Activated CD4-positive, alpha-beta memory T cell treated with anti-CD3 and anti-CD28 coated beads, Interleukin-2, amount 10 ng/mL, durations not matched to agents 7 days and 5 days (primary cell): ENCODE measurements at regions not wholly inside any gene's neighbourhood (a gene's known extent, or its start where the extent isn't known, plus 50 kb on each side); places are given as distances from the start of the nearest gene placed in this dataset.

Source experiments
- CTCF ChIA-PET: fragments of 350-600 bp; sonication (Branson Sonifier 250); formaldehyde crosslinking; loops from one replicate; lab custom pipeline; 2021; ENCODE audit warnings: antibody characterized with exemption, inconsistent platforms; lab: Charles Lee
- POLR2A ChIA-PET: fragments of 350-600 bp; sonication (Branson Sonifier 250); formaldehyde crosslinking; loops from one replicate; lab custom pipeline; 2021; ENCODE audit warnings: antibody characterized with exemption; lab: Charles Lee
- DNase-seq: peaks from one replicate; pipeline ENCODE4 v3.0.0-alpha.2; 2020
- H3K27ac Mint-ChIP-seq: one replicate; pipeline ENCODE4 v1.8.0; 2021; ENCODE audit warnings: mild to moderate bottlenecking, mixed read lengths
- H3K27me3 Mint-ChIP-seq: one replicate; pipeline ENCODE4 v1.8.0; 2021; ENCODE audit warnings: mixed read lengths
- H3K36me3 Mint-ChIP-seq: one replicate; pipeline ENCODE4 v1.8.0; 2021; ENCODE audit warnings: low read depth, mixed read lengths
- H3K4me1 Mint-ChIP-seq: one replicate; pipeline ENCODE4 v1.8.0; 2021; ENCODE audit warnings: mixed read lengths
- H3K4me3 Mint-ChIP-seq: one replicate; pipeline ENCODE4 v1.8.0; 2021; ENCODE audit warnings: mild to moderate bottlenecking, mixed read lengths
- H3K9me3 Mint-ChIP-seq: one replicate; pipeline ENCODE4 v1.8.0; 2021; ENCODE audit warnings: mixed read lengths

DNA sequence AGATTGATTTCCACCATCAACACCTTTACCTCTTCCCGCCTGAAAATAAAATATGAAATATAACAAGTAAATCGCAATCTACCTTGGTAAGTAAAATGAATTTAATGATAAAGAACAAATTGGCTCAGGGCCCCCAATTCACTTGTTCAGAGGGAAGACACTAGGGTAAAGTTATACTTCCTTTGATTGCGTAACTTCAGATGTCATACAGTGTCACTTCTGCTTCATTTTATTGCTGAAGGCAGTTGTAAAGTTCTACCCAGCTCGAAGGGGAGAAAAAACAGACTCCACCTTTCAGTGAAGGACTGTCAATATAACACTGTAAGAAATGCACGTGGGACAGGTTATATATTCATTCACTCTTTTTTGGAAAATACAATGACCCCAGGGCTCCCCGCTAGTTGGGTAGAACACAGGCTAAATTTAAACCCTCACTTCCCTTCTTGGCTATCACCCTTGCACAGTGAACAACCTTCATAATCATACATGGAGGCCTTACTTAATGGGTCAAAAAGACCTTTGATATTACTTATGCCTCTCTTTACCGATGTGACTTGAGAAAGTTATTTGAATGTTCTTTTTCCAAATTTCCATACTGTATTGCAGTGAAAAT lies 848.8 kb downstream of the MAT2B start:
- no peak for DNase-seq
- ChIA-PET POLR2A (no interaction called here), CTCF (no interaction called here)
- Mint-ChIP-seq H3K4me3 (no peak overlapping the region), H3K27ac (no peak overlapping the region), H3K4me1 (no peaks in the 10 kb centered on the region), H3K27me3 (no peaks in the 10 kb centered on the region), H3K9me3 (peaks cover 5% of the 10 kb centered on the region), H3K36me3 (no peaks in the 10 kb centered on the region)

DNA sequence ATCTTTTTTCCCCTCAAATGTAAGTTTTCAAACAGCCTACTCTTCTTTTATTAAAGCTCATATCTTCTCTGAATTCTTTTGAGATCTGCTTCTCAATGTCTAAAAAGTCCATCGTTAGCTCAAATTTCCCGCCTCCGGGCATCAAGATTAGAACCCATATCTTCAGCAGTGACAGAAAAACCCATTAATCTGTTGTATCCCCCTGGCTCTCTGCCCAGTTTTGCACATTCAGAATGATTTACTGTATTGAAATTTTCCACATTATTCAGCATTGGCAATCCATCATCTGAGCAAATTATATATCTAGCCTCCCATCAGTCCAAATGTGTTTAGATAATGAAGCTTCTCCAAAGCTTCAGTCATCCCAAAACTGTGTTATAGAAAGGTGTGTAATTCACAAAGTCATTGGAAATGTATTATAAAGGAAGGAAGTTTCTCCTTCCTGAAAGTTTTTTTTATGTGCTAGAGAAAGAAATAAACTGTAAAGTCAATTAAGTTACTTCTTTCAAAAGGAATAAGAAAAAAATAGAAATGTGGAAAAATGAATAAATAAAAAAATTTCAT lies 849.9 kb downstream of the MAT2B start:
- H3K9me3 Mint-ChIP-seq = peaks cover 5% of the 10 kb centered on the region
- CTCF ChIA-PET = no interaction called here
- POLR2A ChIA-PET = no interaction called here
- H3K27me3 Mint-ChIP-seq = no peaks in the 10 kb centered on the region
- H3K27ac Mint-ChIP-seq = no peak overlapping the region
- no peaks in the 10 kb centered on the region for H3K4me1 Mint-ChIP-seq
- no peaks in the 10 kb centered on the region for H3K36me3 Mint-ChIP-seq
- DNase-seq = no peak
- no peak overlapping the region for H3K4me3 Mint-ChIP-seq

DNA sequence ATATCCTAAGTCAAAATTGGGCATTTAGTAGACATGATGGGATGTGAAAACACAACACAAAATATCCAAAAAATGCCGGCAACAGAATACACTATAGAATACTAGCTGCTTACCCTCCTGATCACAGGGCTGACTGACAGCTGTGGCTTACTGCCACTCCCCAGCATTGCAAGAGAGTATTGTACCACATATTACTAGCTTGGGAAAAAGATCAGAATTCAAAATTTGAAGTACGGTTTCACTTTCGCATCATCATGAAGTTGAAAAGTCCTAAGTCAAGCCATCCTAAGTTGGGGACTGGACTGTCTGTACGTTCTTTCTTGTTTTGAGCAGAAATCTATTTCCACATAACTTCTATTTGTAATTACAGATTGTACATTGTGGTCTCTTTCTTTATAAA lies 851.4 kb downstream of the MAT2B start:
- Mint-ChIP-seq H3K27me3 (no peaks in the 10 kb centered on the region), H3K9me3 (peaks cover 5% of the 10 kb centered on the region), H3K36me3 (no peaks in the 10 kb centered on the region), H3K4me3 (no peak overlapping the region), H3K27ac (no peak overlapping the region), H3K4me1 (no peaks in the 10 kb centered on the region)
- no peak for DNase-seq
- ChIA-PET POLR2A (no interaction called here), CTCF (no interaction called here)

DNA sequence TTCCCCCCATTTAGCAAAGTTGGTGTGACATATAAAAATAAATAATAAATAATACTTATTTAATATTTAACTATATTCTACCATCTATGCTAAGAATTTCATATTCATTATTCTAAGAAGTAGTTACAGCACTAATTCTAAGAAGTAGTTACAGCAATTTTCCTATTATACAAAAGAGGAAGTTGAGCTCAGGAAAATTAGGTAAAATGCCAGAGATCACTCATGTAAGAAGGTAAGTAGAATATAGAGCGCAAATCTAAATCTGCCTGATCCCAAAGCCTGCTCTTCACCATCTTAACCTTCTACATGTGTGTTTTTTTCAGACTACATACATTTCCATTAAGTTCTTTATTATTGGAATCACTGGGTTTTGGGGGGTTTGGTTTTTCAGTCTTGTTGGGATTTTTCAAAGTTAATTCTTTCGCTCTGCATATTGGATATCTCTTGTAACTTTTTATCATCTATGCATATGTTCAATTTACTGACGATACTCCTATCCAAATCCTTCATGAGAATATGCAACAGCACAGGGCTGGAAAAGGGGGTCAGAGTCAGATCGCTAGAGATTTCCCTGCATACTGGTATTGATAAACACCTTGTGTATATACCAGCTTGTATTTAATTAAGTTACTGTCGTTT lies 852.1 kb downstream of the MAT2B start:
- Mint-ChIP-seq H3K27me3 (no peaks in the 10 kb centered on the region), H3K4me1 (no peaks in the 10 kb centered on the region), H3K9me3 (peaks cover 5% of the 10 kb centered on the region), H3K27ac (no peak overlapping the region), H3K36me3 (no peaks in the 10 kb centered on the region), H3K4me3 (no peak overlapping the region)
- DNase-seq = no peak
- ChIA-PET POLR2A (no interaction called here), CTCF (no interaction called here)

DNA sequence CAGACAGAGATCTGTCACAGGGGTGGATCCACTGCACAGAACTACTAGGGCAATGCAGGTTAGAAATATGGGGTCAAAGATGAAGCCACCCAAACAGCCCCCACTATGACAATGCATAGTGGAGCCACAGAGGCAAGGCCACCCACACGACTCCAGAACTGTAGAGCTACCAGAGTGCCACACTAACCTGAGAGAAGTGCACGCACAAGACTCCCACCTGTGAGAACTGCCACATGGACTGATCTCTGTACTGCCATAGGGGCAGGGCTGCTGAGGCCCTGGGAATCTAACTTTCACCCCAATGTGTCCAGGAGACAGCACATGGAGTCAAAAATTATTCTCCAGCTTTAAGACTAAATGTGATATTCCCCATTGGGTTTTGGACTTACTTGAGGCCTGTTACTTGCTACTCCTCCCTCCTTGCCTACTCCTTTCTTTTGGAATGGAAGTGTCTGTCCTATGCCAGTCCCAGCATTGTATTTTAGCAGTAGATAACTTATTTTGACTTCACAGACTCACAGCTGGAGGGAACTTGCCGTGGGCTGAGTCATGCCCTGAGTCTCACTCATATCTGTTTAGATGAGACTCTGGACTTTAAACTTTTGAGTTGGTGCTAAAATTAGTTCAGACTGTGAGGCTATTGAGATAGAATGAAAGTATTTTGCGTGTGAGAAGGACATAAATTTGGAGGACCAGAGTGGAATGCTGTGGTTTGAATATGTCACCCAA lies 853.3 kb downstream of the MAT2B start:
- Mint-ChIP-seq H3K27ac (no peak overlapping the region), H3K36me3 (no peaks in the 10 kb centered on the region), H3K4me3 (no peak overlapping the region), H3K27me3 (no peaks in the 10 kb centered on the region), H3K4me1 (no peaks in the 10 kb centered on the region), H3K9me3 (peaks cover 5% of the 10 kb centered on the region)
- no peak for DNase-seq
- ChIA-PET POLR2A (no interaction called here), CTCF (no interaction called here)

DNA sequence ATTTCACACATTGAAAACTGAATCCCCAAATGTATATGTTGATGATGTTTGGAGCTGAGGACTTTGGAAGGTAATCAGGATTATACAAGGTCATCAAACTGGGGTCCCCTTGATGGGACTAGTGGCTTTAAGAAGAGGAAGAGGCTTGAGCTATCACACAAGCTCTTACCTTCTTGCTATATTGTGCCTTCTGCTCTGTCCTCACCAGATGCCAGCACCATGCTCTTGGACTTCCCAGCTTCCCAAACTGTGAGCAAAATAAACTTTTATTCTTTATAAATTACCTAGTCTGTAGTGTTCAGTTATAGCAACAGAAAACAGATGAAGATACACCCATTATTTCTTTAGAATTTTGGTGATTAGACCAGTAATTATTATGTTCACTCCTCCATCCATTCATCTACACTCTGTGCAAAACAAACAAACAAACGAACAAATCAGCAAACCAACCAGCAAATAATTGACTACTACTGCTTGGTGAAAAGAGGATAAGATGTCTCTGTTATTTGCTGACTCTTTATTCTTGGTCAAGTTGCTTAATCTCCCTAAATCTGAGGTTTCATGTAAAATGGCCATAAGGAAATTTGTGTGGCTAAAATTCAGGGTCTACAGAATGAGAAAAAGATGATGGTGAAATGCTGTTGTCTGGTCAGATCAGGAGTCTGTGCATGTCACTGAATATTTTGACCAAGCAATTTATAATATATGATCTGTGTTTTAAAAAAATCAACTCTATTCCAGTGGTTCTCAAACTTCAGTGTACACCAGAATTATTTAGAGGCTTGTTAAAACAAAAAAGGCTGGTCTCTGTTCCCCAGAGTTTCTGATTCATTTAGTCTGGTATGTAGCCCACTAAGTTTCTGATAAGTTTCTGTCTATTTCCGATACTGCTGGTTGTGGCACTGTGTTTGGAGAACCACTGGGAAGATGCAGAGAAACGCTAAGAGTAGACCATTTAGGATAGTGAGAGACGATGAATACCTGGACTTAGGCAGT lies 854.1 kb downstream of the MAT2B start:
- no peaks in the 10 kb centered on the region for H3K27me3 Mint-ChIP-seq
- CTCF ChIA-PET = no interaction called here
- no peak overlapping the region for H3K27ac Mint-ChIP-seq
- H3K4me3 Mint-ChIP-seq = no peak overlapping the region
- H3K36me3 Mint-ChIP-seq = no peaks in the 10 kb centered on the region
- POLR2A ChIA-PET = no interaction called here
- H3K9me3 Mint-ChIP-seq = peaks cover 5% of the 10 kb centered on the region
- no peak for DNase-seq
- no peaks in the 10 kb centered on the region for H3K4me1 Mint-ChIP-seq

DNA sequence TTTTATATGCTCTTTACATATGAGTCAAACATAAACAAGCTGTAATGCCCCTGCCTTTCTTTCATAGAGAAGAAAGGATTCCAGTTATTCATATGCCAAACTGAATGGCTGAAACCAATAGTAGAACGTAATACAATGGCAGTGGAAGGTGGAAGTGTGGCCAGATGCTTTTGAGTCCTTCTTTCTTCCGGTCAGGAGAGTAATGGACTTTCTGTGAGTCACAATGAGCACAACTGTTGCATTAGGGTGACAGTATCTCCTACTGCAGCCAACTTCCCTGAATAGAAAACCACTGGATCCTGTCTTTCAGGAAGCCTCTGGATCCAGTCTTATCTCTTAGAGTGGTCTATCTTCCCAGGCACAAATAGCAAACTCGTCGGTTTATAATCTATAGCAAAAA lies 855.2 kb downstream of the MAT2B start:
- Mint-ChIP-seq H3K9me3 (peaks cover 3% of the 10 kb centered on the region), H3K36me3 (no peaks in the 10 kb centered on the region), H3K4me3 (no peak overlapping the region), H3K27me3 (no peaks in the 10 kb centered on the region), H3K27ac (no peak overlapping the region), H3K4me1 (no peaks in the 10 kb centered on the region)
- ChIA-PET CTCF (no interaction called here), POLR2A (no interaction called here)
- DNase-seq = no peak

DNA sequence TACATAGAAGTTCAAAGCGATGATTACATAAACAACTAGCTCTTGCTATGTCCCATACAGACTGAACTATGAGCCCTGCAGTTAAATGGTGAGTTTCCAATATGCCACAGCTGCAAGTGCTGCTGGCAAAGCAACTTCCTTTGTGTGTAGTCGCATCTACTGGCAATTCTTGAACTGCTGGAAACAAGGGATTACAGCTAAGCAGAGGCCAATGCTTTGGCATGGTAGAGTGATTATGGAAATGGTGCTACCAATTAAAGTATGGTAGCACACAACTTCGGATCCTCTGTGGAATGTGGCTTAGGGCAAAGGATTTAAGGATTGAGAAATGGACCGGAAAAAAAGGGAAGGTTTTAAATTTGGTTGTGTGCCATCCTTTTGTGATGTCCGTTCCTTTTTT lies 856.6 kb downstream of the MAT2B start:
- CTCF ChIA-PET = no interaction called here

DNA sequence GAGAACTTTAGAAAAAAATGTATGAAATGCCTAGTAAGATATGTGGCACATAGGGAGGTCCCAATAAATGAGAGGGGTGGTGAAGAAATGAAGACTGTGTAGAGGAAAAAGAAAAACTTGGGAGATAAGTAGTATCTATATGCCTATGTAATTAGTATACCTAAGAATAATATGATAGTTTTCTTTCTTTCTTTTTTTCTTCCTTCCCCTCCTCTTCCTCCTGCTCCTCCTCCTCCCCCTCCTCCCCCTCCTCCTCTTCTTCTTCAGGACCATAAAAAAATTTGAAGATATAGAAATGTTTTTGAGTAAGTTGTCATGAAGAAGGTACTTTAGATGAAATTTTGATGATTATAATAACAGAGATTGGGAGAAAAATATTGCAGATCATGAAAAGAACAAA lies 857.4 kb downstream of the MAT2B start:
- Mint-ChIP-seq H3K4me1 (no peaks in the 10 kb centered on the region), H3K9me3 (peaks cover 3% of the 10 kb centered on the region), H3K36me3 (no peaks in the 10 kb centered on the region), H3K27ac (no peak overlapping the region), H3K4me3 (no peak overlapping the region), H3K27me3 (no peaks in the 10 kb centered on the region)
- ChIA-PET POLR2A (no interaction called here), CTCF (no interaction called here)
- no peak for DNase-seq

More for the DNA sequence above, 856.6 kb downstream of the MAT2B start:
- no peak overlapping the region for H3K27ac Mint-ChIP-seq
- no peaks in the 10 kb centered on the region for H3K36me3 Mint-ChIP-seq
- DNase-seq = no peak
- no peaks in the 10 kb centered on the region for H3K4me1 Mint-ChIP-seq
- no peaks in the 10 kb centered on the region for H3K27me3 Mint-ChIP-seq
- POLR2A ChIA-PET = no interaction called here
- H3K9me3 Mint-ChIP-seq = peaks cover 3% of the 10 kb centered on the region
- H3K4me3 Mint-ChIP-seq = no peak overlapping the region

DNA sequence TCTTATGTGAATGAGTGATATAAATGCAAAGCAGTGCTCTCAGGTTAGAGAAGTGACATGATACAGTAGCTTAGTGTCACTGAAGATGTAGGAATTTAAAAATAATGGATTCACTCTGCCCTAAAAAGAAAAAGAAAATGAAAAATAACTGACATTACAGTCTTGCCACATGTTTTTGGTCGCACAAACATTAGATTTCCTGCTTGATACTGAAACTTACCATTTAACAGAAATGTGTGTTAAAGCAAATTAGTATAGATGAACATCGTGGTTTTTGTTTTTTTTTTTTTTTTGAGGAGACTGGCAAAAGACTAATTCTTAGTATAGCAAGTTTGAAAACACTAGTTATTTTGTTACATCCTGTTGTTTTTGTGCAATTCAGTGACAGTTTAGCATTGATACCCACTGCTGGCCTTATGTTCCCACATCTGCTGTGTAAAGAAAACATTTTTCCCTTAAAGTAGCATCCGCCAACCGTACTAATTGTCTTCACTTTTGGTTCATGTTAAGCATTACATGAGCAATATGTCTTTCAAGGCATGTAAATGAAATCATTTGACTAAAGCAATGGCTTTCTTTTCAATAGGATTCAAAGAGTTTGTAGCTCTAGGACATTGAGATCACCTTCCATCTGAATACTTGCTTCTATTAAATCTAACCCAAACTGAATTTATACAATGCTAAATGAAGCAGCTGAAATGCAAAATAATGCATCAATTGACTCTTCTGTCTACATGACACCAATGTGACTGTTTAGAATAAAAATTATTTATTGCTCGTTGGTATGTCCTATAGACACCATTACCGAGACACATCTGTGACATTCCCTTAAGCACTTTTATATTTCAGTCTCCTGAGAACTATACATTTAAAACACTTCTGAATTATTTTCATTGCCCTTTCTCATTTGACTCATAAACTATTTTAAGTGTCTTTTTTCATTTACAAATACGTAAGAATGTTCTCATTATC lies 859.1 kb downstream of the MAT2B start:
- Mint-ChIP-seq H3K27me3 (no peaks in the 10 kb centered on the region), H3K9me3 (peaks cover 3% of the 10 kb centered on the region), H3K4me1 (no peaks in the 10 kb centered on the region), H3K4me3 (no peak overlapping the region), H3K27ac (no peak overlapping the region), H3K36me3 (no peaks in the 10 kb centered on the region)
- DNase-seq = no peak
- POLR2A ChIA-PET = no interaction called here
- CTCF ChIA-PET = no interaction called here

DNA sequence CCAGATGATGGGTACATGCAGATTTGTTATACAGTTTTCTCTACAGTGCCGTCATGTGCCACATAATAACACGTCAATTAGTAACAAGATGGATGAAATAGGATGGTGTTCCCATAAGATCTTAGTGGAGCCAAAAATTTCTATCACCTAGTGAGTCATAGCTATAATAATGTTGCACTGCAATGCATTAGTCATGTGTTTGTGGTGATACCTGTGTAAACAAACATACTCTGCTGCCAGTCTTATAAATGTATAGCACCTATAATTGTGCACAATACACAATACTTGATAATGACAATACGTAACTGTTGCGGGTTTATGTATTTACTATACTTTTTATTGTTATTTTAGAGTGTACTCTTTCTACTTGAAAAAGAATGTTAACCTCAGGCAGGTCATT lies 865.4 kb downstream of the MAT2B start:
- Mint-ChIP-seq H3K27me3 (no peaks in the 10 kb centered on the region), H3K36me3 (no peaks in the 10 kb centered on the region), H3K4me3 (no peak overlapping the region), H3K4me1 (no peaks in the 10 kb centered on the region), H3K27ac (no peak overlapping the region), H3K9me3 (peaks cover 4% of the 10 kb centered on the region)
- ChIA-PET CTCF (no interaction called here), POLR2A (no interaction called here)
- no peak for DNase-seq

DNA sequence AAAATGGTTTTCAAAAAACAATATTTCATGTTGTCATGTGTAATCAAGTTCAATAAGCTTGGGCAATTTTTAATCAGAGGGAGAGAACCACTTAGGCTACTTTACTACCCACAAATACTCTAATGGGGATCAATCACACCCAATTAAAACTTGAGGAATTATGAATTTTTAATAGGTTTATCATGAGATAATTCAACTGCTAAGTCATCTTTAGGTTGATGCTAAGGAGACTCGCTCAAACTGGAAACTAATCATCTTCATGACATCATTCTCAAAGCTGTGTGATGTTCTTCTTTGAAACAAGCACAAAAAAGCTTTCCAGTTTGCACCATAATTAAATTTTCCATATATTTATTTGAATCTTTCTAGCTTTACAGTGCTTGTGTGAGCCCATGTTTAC lies 867.5 kb downstream of the MAT2B start:
- H3K4me3 Mint-ChIP-seq = no peak overlapping the region
- DNase-seq = no peak
- no peak overlapping the region for H3K27ac Mint-ChIP-seq
- H3K36me3 Mint-ChIP-seq = no peaks in the 10 kb centered on the region
- POLR2A ChIA-PET = no interaction called here
- CTCF ChIA-PET = no interaction called here
- H3K4me1 Mint-ChIP-seq = no peaks in the 10 kb centered on the region
- H3K9me3 Mint-ChIP-seq = peaks cover 4% of the 10 kb centered on the region
- H3K27me3 Mint-ChIP-seq = no peaks in the 10 kb centered on the region
